ENCODE measurements at regions not wholly inside any gene's neighbourhood (a gene's known extent, or its start where the extent isn't known, plus 50 kb on each side); places are given as distances from the start of the nearest gene placed in this dataset.

DNA sequence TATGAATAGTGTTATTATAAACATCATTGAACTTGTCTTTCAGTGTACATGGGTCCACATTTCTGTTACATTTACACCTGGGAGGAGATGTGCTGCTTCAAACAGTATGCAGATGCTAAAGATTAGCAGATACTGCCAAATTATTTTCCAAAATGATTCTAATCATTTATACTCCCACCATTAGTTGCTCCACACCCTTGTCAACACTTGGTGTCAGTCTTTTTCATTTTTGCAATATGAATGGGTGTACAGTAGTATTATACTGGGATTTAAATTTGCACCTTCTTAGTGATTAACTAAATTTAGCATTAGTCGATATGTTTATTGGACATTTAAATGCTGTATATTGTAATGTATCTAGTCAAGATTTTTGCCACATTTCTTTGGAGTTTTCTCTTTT is 131.6 kb upstream of the GRID2 start:
- no peak for TF ChIP-seq EZH2 (IDR thresholded peaks at IDR 0.05; ENCODE audit: low read length, missing control alignments)
- TF ChIP-seq, protein P1, sequence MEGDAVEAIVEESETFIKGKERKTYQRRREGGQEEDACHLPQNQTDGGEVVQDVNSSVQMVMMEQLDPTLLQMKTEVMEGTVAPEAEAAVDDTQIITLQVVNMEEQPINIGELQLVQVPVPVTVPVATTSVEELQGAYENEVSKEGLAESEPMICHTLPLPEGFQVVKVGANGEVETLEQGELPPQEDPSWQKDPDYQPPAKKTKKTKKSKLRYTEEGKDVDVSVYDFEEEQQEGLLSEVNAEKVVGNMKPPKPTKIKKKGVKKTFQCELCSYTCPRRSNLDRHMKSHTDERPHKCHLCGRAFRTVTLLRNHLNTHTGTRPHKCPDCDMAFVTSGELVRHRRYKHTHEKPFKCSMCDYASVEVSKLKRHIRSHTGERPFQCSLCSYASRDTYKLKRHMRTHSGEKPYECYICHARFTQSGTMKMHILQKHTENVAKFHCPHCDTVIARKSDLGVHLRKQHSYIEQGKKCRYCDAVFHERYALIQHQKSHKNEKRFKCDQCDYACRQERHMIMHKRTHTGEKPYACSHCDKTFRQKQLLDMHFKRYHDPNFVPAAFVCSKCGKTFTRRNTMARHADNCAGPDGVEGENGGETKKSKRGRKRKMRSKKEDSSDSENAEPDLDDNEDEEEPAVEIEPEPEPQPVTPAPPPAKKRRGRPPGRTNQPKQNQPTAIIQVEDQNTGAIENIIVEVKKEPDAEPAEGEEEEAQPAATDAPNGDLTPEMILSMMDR (conservative IDR thresholded peaks at IDR 0.05 in 1 of 2, IDR thresholded peaks at IDR 0.05 in 1 of 2; ENCODE audit: low read depth in 1 of 2, low read length in 2 of 2): peak; percentile 27 to 37
